ENCODE measurements at regions not wholly inside any gene's neighbourhood (a gene's known extent, or its start where the extent isn't known, plus 50 kb on each side); places are given as distances from the start of the nearest gene placed in this dataset.

GRCh38 chr14:86596024-86596423, 1066.1 kb downstream of the FLRT2 start:
- H3K4me1 ChIP-seq (ENCODE audit: control insufficient read depth, low read length): no peaks in the 10 kb centered on the region
- no peak overlapping the region for H3K4me3 ChIP-seq (ENCODE audit: low read length)
- H3K9me3 ChIP-seq (ENCODE audit: control insufficient read depth, insufficient read depth, low read length): no peaks in the 10 kb centered on the region
- no peak for TF ChIP-seq EZH2phosphoT487 (IDR thresholded peaks at IDR 0.05; ENCODE audit: borderline replicate concordance, low read length)
- TF ChIP-seq, protein P1, sequence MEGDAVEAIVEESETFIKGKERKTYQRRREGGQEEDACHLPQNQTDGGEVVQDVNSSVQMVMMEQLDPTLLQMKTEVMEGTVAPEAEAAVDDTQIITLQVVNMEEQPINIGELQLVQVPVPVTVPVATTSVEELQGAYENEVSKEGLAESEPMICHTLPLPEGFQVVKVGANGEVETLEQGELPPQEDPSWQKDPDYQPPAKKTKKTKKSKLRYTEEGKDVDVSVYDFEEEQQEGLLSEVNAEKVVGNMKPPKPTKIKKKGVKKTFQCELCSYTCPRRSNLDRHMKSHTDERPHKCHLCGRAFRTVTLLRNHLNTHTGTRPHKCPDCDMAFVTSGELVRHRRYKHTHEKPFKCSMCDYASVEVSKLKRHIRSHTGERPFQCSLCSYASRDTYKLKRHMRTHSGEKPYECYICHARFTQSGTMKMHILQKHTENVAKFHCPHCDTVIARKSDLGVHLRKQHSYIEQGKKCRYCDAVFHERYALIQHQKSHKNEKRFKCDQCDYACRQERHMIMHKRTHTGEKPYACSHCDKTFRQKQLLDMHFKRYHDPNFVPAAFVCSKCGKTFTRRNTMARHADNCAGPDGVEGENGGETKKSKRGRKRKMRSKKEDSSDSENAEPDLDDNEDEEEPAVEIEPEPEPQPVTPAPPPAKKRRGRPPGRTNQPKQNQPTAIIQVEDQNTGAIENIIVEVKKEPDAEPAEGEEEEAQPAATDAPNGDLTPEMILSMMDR (IDR thresholded peaks at IDR 0.05; ENCODE audit: low read depth, low read length, poor library complexity, severe bottlenecking): no peak
- no peaks in the 10 kb centered on the region for H3K27me3 ChIP-seq (ENCODE audit: control insufficient read depth, low read length)
- no peaks in the 10 kb centered on the region for H4K20me1 ChIP-seq (ENCODE audit: control insufficient read depth, insufficient read depth, low read depth, low read length)
- H3K36me3 ChIP-seq (ENCODE audit: control insufficient read depth, low read length): no peaks in the 10 kb centered on the region
- H3F3A ChIP-seq (ENCODE audit: control insufficient read depth, insufficient read depth): no peaks in the 10 kb centered on the region
- no peaks in the 10 kb centered on the region for H3K9me2 ChIP-seq (replicated peaks; ENCODE audit: control insufficient read depth, low read length)
- no peak overlapping the region for H3K27ac ChIP-seq (ENCODE audit: low read depth, low read length)
- H3K79me2 ChIP-seq (ENCODE audit: control insufficient read depth, low read length): no peaks in the 10 kb centered on the region
- no peak overlapping the region for H3K4me2 ChIP-seq (ENCODE audit: low read length)

GRCh38 chr14:86575141-86575540, 1045.2 kb downstream of the FLRT2 start:
- no peaks in the 10 kb centered on the region for H3K79me2 ChIP-seq (ENCODE audit: control insufficient read depth, low read length)
- H3K36me3 ChIP-seq (ENCODE audit: control insufficient read depth, low read length): no peaks in the 10 kb centered on the region
- H3F3A ChIP-seq (ENCODE audit: control insufficient read depth, insufficient read depth): no peaks in the 10 kb centered on the region
- no peaks in the 10 kb centered on the region for H3K4me1 ChIP-seq (ENCODE audit: control insufficient read depth, low read length)
- TF ChIP-seq, protein P1 (IDR thresholded peaks at IDR 0.05; ENCODE audit: low read depth, low read length, poor library complexity, severe bottlenecking): no peak
- TF ChIP-seq EZH2phosphoT487 (IDR thresholded peaks at IDR 0.05; ENCODE audit: borderline replicate concordance, low read length): no peak
- H4K20me1 ChIP-seq (ENCODE audit: control insufficient read depth, insufficient read depth, low read depth, low read length): no peaks in the 10 kb centered on the region
- no peaks in the 10 kb centered on the region for H3K27me3 ChIP-seq (ENCODE audit: control insufficient read depth, low read length)
- H3K9me3 ChIP-seq (ENCODE audit: control insufficient read depth, insufficient read depth, low read length): no peaks in the 10 kb centered on the region
- H3K9me2 ChIP-seq (replicated peaks; ENCODE audit: control insufficient read depth, low read length): no peaks in the 10 kb centered on the region
- no peak overlapping the region for H3K27ac ChIP-seq (ENCODE audit: low read depth, low read length)
- no peak overlapping the region for H3K4me2 ChIP-seq (ENCODE audit: low read length)
- H3K4me3 ChIP-seq (ENCODE audit: low read length): no peak overlapping the region

GRCh38 chr14:86574778-86575129, 1044.8 kb downstream of the FLRT2 start:
- no peak overlapping the region for H3K27ac ChIP-seq (ENCODE audit: low read depth, low read length)
- H3K9me2 ChIP-seq (replicated peaks; ENCODE audit: control insufficient read depth, low read length): no peaks in the 10 kb centered on the region
- no peaks in the 10 kb centered on the region for H4K20me1 ChIP-seq (ENCODE audit: control insufficient read depth, insufficient read depth, low read depth, low read length)
- no peaks in the 10 kb centered on the region for H3K79me2 ChIP-seq (ENCODE audit: control insufficient read depth, low read length)
- TF ChIP-seq, protein P1 (IDR thresholded peaks at IDR 0.05; ENCODE audit: low read depth, low read length, poor library complexity, severe bottlenecking): no peak
- no peaks in the 10 kb centered on the region for H3K9me3 ChIP-seq (ENCODE audit: control insufficient read depth, insufficient read depth, low read length)
- no peaks in the 10 kb centered on the region for H3K4me1 ChIP-seq (ENCODE audit: control insufficient read depth, low read length)
- H3K36me3 ChIP-seq (ENCODE audit: control insufficient read depth, low read length): no peaks in the 10 kb centered on the region
- H3F3A ChIP-seq (ENCODE audit: control insufficient read depth, insufficient read depth): no peaks in the 10 kb centered on the region
- no peak overlapping the region for H3K4me2 ChIP-seq (ENCODE audit: low read length)
- H3K27me3 ChIP-seq (ENCODE audit: control insufficient read depth, low read length): no peaks in the 10 kb centered on the region
- no peak overlapping the region for H3K4me3 ChIP-seq (ENCODE audit: low read length)
